GM12872 (cell line): ENCODE measurements at regions not wholly inside any gene's neighbourhood (a gene's known extent, or its start where the extent isn't known, plus 50 kb on each side); places are given as distances from the start of the nearest gene placed in this dataset.

ENCODE experiments used
- CTCF ChIP-seq: IDR thresholded peaks from 3 replicates; pipeline ENCODE4 v1.5.1; 2011; ENCODE audit warnings: low read depth, mild to moderate bottlenecking, low read length, moderate library complexity; ENCODE audit not compliant: insufficient read depth

- no peak for TF ChIP-seq CTCF
Measured at GRCh38 chr4:31071508-31072486, 351.6 kb downstream of the PCDH7 start.

DNA sequence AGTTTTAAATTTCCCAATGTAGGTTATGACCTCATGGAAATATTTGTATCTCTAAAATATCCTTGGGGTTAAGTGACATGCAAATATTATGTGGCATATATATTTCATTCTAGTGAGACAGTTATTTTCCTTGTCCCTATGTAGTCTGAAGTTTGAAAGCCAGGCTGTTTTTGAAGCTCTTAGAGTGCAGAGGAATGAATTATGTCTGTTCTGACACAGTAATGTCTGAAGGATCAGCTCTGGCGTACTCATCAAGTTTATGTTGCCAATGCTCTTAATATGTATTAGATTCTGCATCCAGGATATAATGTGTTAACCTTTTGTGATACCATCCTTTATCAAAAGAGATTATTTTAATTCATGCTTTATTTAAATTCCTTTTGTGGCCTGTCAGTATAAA, 355.8 kb downstream of the PCDH7 start:
- TF ChIP-seq CTCF: no peak

DNA sequence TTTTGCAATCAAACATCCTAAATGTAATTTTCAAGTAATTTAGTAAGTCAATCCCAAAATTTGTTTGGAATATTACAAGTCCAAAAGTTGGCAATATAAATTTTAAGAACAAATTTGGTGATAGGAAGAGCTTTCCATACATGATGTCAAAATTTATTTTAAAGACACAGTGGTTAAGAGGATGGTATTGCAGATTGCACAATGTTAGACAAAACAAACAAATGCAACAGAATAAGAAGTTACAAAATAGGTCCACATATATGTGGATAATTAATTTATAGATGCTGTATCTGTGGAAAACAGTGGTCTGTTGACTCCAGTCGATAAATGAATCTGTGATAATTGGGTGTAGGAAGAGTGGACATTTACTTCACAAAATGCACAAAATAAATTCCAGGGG, 358.5 kb downstream of the PCDH7 start:
- no peak for TF ChIP-seq CTCF

DNA sequence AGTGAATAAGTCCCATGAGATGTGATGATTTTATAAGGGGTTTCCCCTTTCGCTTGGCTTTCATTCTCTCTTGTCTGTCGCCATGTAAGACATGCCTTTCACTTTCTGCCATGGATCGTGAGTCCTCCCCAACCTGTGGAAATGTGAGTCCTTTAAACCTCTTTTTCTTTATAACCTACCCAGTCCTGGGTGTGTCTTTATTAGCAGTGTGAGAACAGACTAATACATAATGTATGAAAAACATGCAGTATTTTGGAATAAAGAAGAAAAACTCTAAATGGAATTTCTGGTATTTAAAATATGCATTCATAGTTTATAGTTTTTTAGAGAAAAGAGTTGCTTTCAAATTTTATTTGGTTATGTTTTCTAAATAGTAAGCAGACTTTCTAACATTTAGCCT, 360.7 kb downstream of the PCDH7 start:
- TF ChIP-seq CTCF: no peak

DNA sequence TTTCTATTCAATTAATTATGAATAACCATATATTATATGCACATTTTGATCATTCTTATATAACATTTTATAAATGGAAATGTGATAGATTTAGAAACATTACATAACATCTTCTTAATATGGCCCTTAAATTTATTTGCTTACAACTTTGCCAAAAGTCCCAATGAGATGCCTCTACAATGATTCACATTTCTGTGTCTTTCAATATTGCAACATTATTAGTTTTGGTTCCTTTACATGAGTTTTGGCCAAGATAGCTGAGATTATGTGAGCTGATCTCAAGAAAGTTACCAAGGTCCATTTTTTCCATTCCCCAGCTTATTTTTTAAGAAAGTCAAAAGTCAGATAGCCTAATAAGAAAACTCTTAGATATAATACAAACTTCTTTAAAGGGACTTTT, 361.2 kb downstream of the PCDH7 start:
- no peak for TF ChIP-seq CTCF

DNA sequence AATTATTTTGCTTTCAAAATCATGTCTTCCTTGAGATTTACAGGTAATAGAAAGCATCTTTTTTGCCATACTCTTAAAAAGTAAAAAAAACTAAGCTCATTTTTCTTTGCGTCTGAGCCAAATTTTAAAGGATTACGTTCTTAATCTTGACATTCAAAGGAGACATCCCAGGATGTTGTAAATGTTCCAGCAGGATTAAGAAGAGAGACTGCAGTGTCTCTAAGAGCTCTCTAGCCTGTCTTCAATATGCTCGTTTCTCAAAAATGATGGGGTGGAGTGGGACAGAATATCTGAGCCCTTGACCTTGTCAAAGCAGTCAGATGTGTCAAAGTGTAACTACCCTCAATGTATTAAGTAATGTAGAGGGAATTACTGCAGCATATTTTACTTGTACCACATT, 363.3 kb downstream of the PCDH7 start:
- TF ChIP-seq CTCF: no peak

DNA sequence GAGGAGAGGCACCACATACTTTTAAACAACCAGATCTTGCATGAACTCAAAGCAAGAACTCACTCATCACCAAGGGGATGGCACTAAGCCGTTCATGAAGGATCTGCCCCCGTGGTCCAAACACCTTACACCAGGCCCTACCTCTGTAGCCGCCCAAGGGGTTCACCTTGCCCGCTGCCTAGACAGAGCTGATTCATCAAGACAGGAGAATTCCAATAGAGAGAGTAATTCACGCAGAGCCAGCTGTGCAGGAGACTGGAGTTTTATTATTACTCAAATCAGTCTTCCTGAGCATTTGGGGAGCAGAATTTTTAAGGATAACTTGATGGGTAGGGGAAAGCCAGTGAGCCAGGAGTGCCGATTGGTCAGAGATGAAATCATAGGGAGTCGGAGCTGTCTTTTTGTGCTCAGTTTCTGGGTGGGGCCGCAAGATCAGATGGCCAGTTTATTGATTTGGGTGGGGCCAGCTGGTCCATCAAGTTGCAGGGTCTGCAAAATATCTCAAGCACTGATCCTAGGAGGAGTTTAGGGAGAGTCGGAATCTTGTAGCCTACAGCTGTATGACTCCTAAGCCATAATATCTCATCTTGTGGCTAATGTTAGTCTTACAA, 364.7 kb downstream of the PCDH7 start:
- no peak for TF ChIP-seq CTCF
